CD4-positive, alpha-beta T cell treated with Interleukin-1 beta for 1 hour (primary cell): ENCODE measurements at regions not wholly inside any gene's neighbourhood (a gene's known extent, or its start where the extent isn't known, plus 50 kb on each side); places are given as distances from the start of the nearest gene placed in this dataset.
"Not testable (repeated sequence)": the region's sequence is repeated elsewhere in the genome, so short reads cannot be mapped to it uniquely, and the experiment has no call there.

Experiments used
- DNase-seq, 2 donors: peaks; one replicate each; pipeline ENCODE4 v3.0.0-alpha.2; 2020 to 2022

- DNase-seq: no peak
Observed at GRCh38 chr10:70991140-70992124, 103.1 kb upstream of the PCBD1 start.

GRCh38 chr10:70992436-70992835 is 104.1 kb upstream of the PCBD1 start:
- no peak for DNase-seq

GRCh38 chr10:70993051-70993450 is 104.7 kb upstream of the PCBD1 start:
- DNase-seq: no peak

GRCh38 chr10:70996549-70996948 is 108.2 kb upstream of the PCBD1 start:
- DNase-seq: no peak

GRCh38 chr10:70997236-70997635 is 108.9 kb upstream of the PCBD1 start:
- no peak for DNase-seq

- no peak for DNase-seq
Observed at GRCh38 chr10:70998086-70998485, 109.7 kb upstream of the PCBD1 start.

GRCh38 chr10:71001470-71001869 is 113.1 kb upstream of the PCBD1 start:
- DNase-seq: no peak

- no peak for DNase-seq
Observed at GRCh38 chr10:71004176-71005075, 116.1 kb upstream of the PCBD1 start.

GRCh38 chr10:71005337-71006305 is 117.3 kb upstream of the PCBD1 start:
- no peak for DNase-seq

GRCh38 chr10:71006506-71006905 is 118.1 kb upstream of the PCBD1 start:
- no peak for DNase-seq

GRCh38 chr10:71007516-71007915 is 119.2 kb upstream of the PCBD1 start:
- DNase-seq: no peak

- no peak for DNase-seq
Observed at GRCh38 chr10:71008150-71008549, 119.8 kb upstream of the PCBD1 start.

- DNase-seq: no peak
Observed at GRCh38 chr10:71009126-71009525, 120.8 kb upstream of the PCBD1 start.

GRCh38 chr10:71010730-71011129 is 122.4 kb upstream of the PCBD1 start:
- no peak for DNase-seq

GRCh38 chr10:71011141-71011540 is 122.8 kb upstream of the PCBD1 start:
- DNase-seq: no peak

GRCh38 chr10:71014021-71014805 is 125.8 kb upstream of the PCBD1 start:
- no peak for DNase-seq

GRCh38 chr10:71015674-71016073 is 127.3 kb upstream of the PCBD1 start:
- DNase-seq: no peak

- not testable (repeated sequence) for DNase-seq
Observed at GRCh38 chr10:71020061-71020460, 131.7 kb upstream of the PCBD1 start.

- DNase-seq: no peak
Observed at GRCh38 chr10:71021402-71021801, 133.0 kb upstream of the PCBD1 start.

GRCh38 chr10:71023704-71024283 is 135.4 kb upstream of the PCBD1 start:
- DNase-seq: no peak

GRCh38 chr10:71024490-71024889 is 136.1 kb upstream of the PCBD1 start:
- DNase-seq: no peak
